H1 (cell line): ENCODE measurements at regions not wholly inside any gene's neighbourhood (a gene's known extent, or its start where the extent isn't known, plus 50 kb on each side); places are given as distances from the start of the nearest gene placed in this dataset.

Experiments used
- ATF2 ChIP-seq: IDR thresholded peaks from 2 replicates; pipeline ENCODE4 v1.6.1; 2012; ENCODE audit warnings: low read length, inconsistent platforms
- BRCA1 ChIP-seq: IDR thresholded peaks from 2 replicates; pipeline ENCODE4 v1.6.1; 2012; ENCODE audit warnings: low read depth, low read length, improper control_type of control experiment
- CREB1 ChIP-seq: IDR thresholded peaks from 2 replicates; pipeline ENCODE4 v1.6.1; 2012; ENCODE audit warnings: inconsistent platforms
- CTCF ChIP-seq, 3 experiments: IDR thresholded peaks; 1 replicate in 2 of 3; 2 replicates in 1 of 3; pipeline versions ENCODE4 v1.5.1 to v1.6.1; 2011; ENCODE audit warnings: low read length in 3 of 3, mild to moderate bottlenecking in 3 of 3, inconsistent platforms in 2 of 3, low read depth in 1 of 3, moderate library complexity in 1 of 3; ENCODE audit not compliant: insufficient read depth in 1 of 3; ENCODE audit errors: control extremely low read depth in 1 of 3
- POLR2AphosphoS5 ChIP-seq: IDR thresholded peaks from 2 replicates; pipeline ENCODE4 v1.6.1; 2011; ENCODE audit warnings: low read depth, low read length
- SP1 ChIP-seq: IDR thresholded peaks from 2 replicates; pipeline ENCODE4 v1.6.1; 2011; ENCODE audit warnings: low read depth, low read length
- TBP ChIP-seq: IDR thresholded peaks from 2 replicates; pipeline ENCODE4 v1.6.1; 2011; ENCODE audit warnings: low read depth, low read length, improper control_type of control experiment
- TEAD4 ChIP-seq: IDR thresholded peaks from 2 replicates; pipeline ENCODE4 v1.6.1; 2012; ENCODE audit warnings: low read depth, low read length, inconsistent platforms, mixed read lengths
- YY1 ChIP-seq: IDR thresholded peaks from 2 replicates; pipeline ENCODE4 v1.6.1; 2011; ENCODE audit warnings: low read depth, mild to moderate bottlenecking, low read length

- TF ChIP-seq CTCF (IDR thresholded peaks at IDR 0.05; ENCODE audit: control extremely low read depth in 1 of 3, insufficient read depth in 1 of 3, low read depth in 1 of 3, low read length in 3 of 3) = no peak
- no peak for TF ChIP-seq TEAD4
- no peak for TF ChIP-seq CREB1
- no peak for TF ChIP-seq YY1
- no peak for TF ChIP-seq TBP
- no peak for TF ChIP-seq POLR2AphosphoS5
- no peak for TF ChIP-seq SP1
- no peak for TF ChIP-seq ATF2
- TF ChIP-seq BRCA1 = no peak
These were observed 1968.2 kb upstream of the NUDT12 start for GRCh38 chr5:105530716-105531261.
